ENCODE measurements at regions not wholly inside any gene's neighbourhood (a gene's known extent, or its start where the extent isn't known, plus 50 kb on each side); places are given as distances from the start of the nearest gene placed in this dataset.

- no peak for TF ChIP-seq AFF4 (CRISPR knock-in tag; IDR thresholded peaks at IDR 0.05; ENCODE audit: borderline replicate concordance)
- TF ChIP-seq USF2 (CRISPR knock-in tag; IDR thresholded peaks at IDR 0.05) = no peak
- no peak for TF ChIP-seq AR (CRISPR knock-in tag; IDR thresholded peaks at IDR 0.05)
- TF ChIP-seq ZNF121 (CRISPR knock-in tag; IDR thresholded peaks at IDR 0.05) = no peak
- no peak for TF ChIP-seq ATF1 (CRISPR knock-in tag; IDR thresholded peaks at IDR 0.05)
- TF ChIP-seq PREB (CRISPR knock-in tag; IDR thresholded peaks at IDR 0.05; ENCODE audit: borderline replicate concordance) = no peak
- TF ChIP-seq ZMAT4 (CRISPR knock-in tag; IDR thresholded peaks at IDR 0.05) = no peak
Observed at GRCh38 chr1:68890736-68891135, 393.9 kb upstream of the DEPDC1 start (continued).

GRCh38 chr1:68904477-68904876 lies 407.6 kb upstream of the DEPDC1 start:
- ATAC-seq = peak; percentile 69
- Mint-ChIP-seq H3K4me1 (peaks cover 10% of the 10 kb centered on the region), H3K36me3 (no peaks in the 10 kb centered on the region)

More at GRCh38 chr1:68904477-68904876, 407.6 kb upstream of the DEPDC1 start:
- no peaks in the 10 kb centered on the region for H3K27me3 Mint-ChIP-seq (ENCODE audit: low read depth)
- ChIA-PET POLR2A (no interaction called here), CTCF (no interaction called here)
- DNase-seq (ENCODE audit: low spot score) = no peak
- peaks cover 5% of the 10 kb centered on the region for H3K9me3 Mint-ChIP-seq
- TF ChIP-seq ARID4B (CRISPR knock-in tag; IDR thresholded peaks at IDR 0.05; ENCODE audit: borderline replicate concordance) (no peak), ESRRA (CRISPR knock-in tag; IDR thresholded peaks at IDR 0.05; ENCODE audit: borderline replicate concordance) (no peak), USF1 (CRISPR knock-in tag; IDR thresholded peaks at IDR 0.05) (no peak), ETV6 (CRISPR knock-in tag; IDR thresholded peaks at IDR 0.05) (no peak)
- no peak overlapping the region for H3K27ac Mint-ChIP-seq
- no peak overlapping the region for H3K4me3 Mint-ChIP-seq

Data from WTC11 (cell line).